Uterus (tissue), 3 donors: ENCODE measurements at regions not wholly inside any gene's neighbourhood (a gene's known extent, or its start where the extent isn't known, plus 50 kb on each side); places are given as distances from the start of the nearest gene placed in this dataset.

Source experiments
- DNase-seq, 2 donors: peaks; one replicate each; pipeline ENCODE4 v3.0.0-alpha.2; 2019 to 2020
- H3K27ac ChIP-seq, 2 donors: fragments of 200-600 bp; sonication (generic); 1 replicate in 1 of 2; 2 replicates in 1 of 2; pipeline ENCODE4 v1.5.1; 2016 to 2018
- H3K27me3 ChIP-seq, 2 donors: fragments of 200-600 bp; sonication (generic); one replicate each; pipeline ENCODE4 v1.5.1; 2018 to 2019; ENCODE audit warnings: control low read depth in 1 of 2
- H3K36me3 ChIP-seq, 2 donors: fragments of 200-600 bp; sonication (generic); one replicate each; pipeline ENCODE4 v1.5.1; 2019; ENCODE audit warnings: control low read depth in 1 of 2
- H3K4me1 ChIP-seq, 2 donors: fragments of 200-600 bp; sonication (generic); one replicate each; pipeline ENCODE4 v1.5.1; 2018 to 2019; ENCODE audit warnings: control low read depth in 1 of 2
- H3K4me3 ChIP-seq, 2 donors: fragments of 200-600 bp; sonication (generic); 1 replicate in 1 of 2; 2 replicates in 1 of 2; pipeline ENCODE4 v1.5.1; 2018 to 2019; ENCODE audit warnings: mild to moderate bottlenecking in 1 of 2
- H3K9me3 ChIP-seq, 2 donors: fragments of 200-600 bp; sonication (generic); one replicate each; pipeline ENCODE4 v1.5.1; 2019; ENCODE audit warnings: control low read depth in 1 of 2
- CTCF ChIP-seq, 4 experiments: fragments of 200-600 bp in 2 of 4; fragments of 450-650 bp in 2 of 4; sonication (generic) in 2 of 4; IDR thresholded peaks; one replicate each; pipeline ENCODE4 v1.5.1; 2016 to 2019; ENCODE audit warnings: antibody characterized with exemption in 4 of 4, mild to moderate bottlenecking in 2 of 4, moderate library complexity in 1 of 4
- POLR2A ChIP-seq, 2 donors: fragments of 450-650 bp; IDR thresholded peaks; one replicate each; pipeline ENCODE4 v1.6.1; 2016; ENCODE audit warnings: antibody characterized with exemption in 2 of 2, mild to moderate bottlenecking in 1 of 2, moderate library complexity in 1 of 2
- intact Hi-C: fragments of 100-400 bp; cut with DNase I; formaldehyde crosslinking; loops from one replicate; pipeline ENCODE4 v1.15.1; 2023; ENCODE audit warnings: low total_unique reads
- donor health status: DM: yes; HTN: yes; CAD: no.

- no peaks in the 10 kb centered on the region for H3K36me3 ChIP-seq
- TF ChIP-seq POLR2A (IDR thresholded peaks at IDR 0.05), result no peak
- TF ChIP-seq CTCF (IDR thresholded peaks at IDR 0.05), result no peak
- intact Hi-C loops, result no loop called here
- no peaks in the 10 kb centered on the region for H3K9me3 ChIP-seq
- H3K27me3 ChIP-seq, result no peaks in the 10 kb centered on the region
- H3K4me1 ChIP-seq, result peaks cover 0 to 6% of the 10 kb centered on the region in 2 donors
- no peak overlapping the region for H3K27ac ChIP-seq
- no peak for DNase-seq
- H3K4me3 ChIP-seq, result no peak overlapping the region
These were observed 264.0 kb downstream of the KLF13 start for GRCh38 chr15:31590609-31591008.

GRCh38 chr15:31591908-31592307 is 265.3 kb downstream of the KLF13 start:
- no peak for DNase-seq
- intact Hi-C loops, result no loop called here

GRCh38 chr15:31597466-31597865 is 270.8 kb downstream of the KLF13 start:
- no peak for DNase-seq
- intact Hi-C loops, result no loop called here
- Histone ChIP-seq H3K36me3 (no peaks in the 10 kb centered on the region), H3K4me1 (peaks cover 0 to 6% of the 10 kb centered on the region in 2 donors), H3K4me3 (no peak overlapping the region), H3K27ac (no peak overlapping the region), H3K27me3 (no peaks in the 10 kb centered on the region), H3K9me3 (no peaks in the 10 kb centered on the region)
- TF ChIP-seq POLR2A (IDR thresholded peaks at IDR 0.05) (no peak), CTCF (IDR thresholded peaks at IDR 0.05) (no peak)

More at GRCh38 chr15:31591908-31592307, 265.3 kb downstream of the KLF13 start:
- Histone ChIP-seq H3K27me3 (no peaks in the 10 kb centered on the region), H3K9me3 (no peaks in the 10 kb centered on the region), H3K27ac (no peak overlapping the region), H3K36me3 (no peaks in the 10 kb centered on the region), H3K4me3 (no peak overlapping the region), H3K4me1 (peaks cover 0 to 6% of the 10 kb centered on the region in 2 donors)
- TF ChIP-seq CTCF (IDR thresholded peaks at IDR 0.05) (no peak), POLR2A (IDR thresholded peaks at IDR 0.05) (no peak)

- Histone ChIP-seq H3K4me1 (peaks cover 0 to 6% of the 10 kb centered on the region in 2 donors), H3K4me3 (no peak overlapping the region), H3K27ac (no peak overlapping the region), H3K27me3 (no peaks in the 10 kb centered on the region), H3K36me3 (no peaks in the 10 kb centered on the region), H3K9me3 (no peaks in the 10 kb centered on the region)
- intact Hi-C loops, result no loop called here
- DNase-seq, result no peak
- no peak for TF ChIP-seq POLR2A (IDR thresholded peaks at IDR 0.05)
- no peak for TF ChIP-seq CTCF (IDR thresholded peaks at IDR 0.05)
These were observed 272.0 kb downstream of the KLF13 start for GRCh38 chr15:31598620-31599019.

GRCh38 chr15:31605467-31605931 is 278.9 kb downstream of the KLF13 start:
- TF ChIP-seq CTCF (IDR thresholded peaks at IDR 0.05), result no peak
- TF ChIP-seq POLR2A (IDR thresholded peaks at IDR 0.05), result no peak
- Histone ChIP-seq H3K27me3 (no peaks in the 10 kb centered on the region), H3K36me3 (no peaks in the 10 kb centered on the region), H3K27ac (no peak overlapping the region), H3K9me3 (no peaks in the 10 kb centered on the region), H3K4me3 (no peak overlapping the region), H3K4me1 (no peaks in the 10 kb centered on the region)
- intact Hi-C loops, result no loop called here
- DNase-seq, result no peak
